ENCODE measurements at regions not wholly inside any gene's neighbourhood (a gene's known extent, or its start where the extent isn't known, plus 50 kb on each side); places are given as distances from the start of the nearest gene placed in this dataset.

DNA sequence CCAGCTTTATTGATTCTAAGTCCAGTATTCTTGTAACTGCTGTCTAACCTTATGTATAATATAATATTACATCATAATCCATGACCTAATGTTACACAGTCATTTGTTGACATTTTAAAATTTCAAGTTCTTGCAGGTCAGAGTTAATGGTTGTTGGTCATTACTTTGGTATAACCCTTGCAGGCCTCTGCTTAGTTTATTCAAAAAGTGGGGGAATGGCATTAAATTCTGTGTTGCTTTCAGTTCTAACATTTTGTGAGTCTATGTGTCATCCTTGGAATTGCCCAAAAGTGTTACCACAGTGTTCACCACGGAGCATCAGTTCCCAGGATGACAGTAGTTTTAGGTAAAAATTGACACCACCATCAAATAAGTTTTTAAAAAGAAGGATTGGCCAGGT lies 174.8 kb upstream of the BCL6 start:
- no peak overlapping the region for H2BK20ac ChIP-seq (ENCODE audit: low read depth, low read length)
- no CpG with 5 or more reads among the region's 1 CpG for WGBS, 2 experiments (ENCODE audit: extremely low coverage in 2 of 2, insufficient read length in 1 of 2)
- in situ Hi-C loops (cut with MboI; ENCODE audit: low sequenced_read_pairs) (no loop called here), intact Hi-C loops (cut with micrococcal nuclease) (no loop called here), dilution Hi-C loops (cut with HindIII; ENCODE audit: low sequenced_read_pairs, unreplicated experiment) (no loop called here)
- H3K36me3 ChIP-seq (ENCODE audit: control insufficient read depth, insufficient read depth, low read length), result no peaks in the 10 kb centered on the region
- peak overlapping the region; percentile 42; the same call in 1 of the 2 replicates for H3K4me2 ChIP-seq (ENCODE audit: low read depth, low read length)
- no peak overlapping the region for H2BK5ac ChIP-seq (ENCODE audit: low read depth, low read length, poor library complexity, severe bottlenecking)
- H4K91ac ChIP-seq (ENCODE audit: insufficient read depth, low read depth, low read length), result no peak overlapping the region
- H2BK15ac ChIP-seq (ENCODE audit: low read depth, low read length), result no peak overlapping the region
- no peak overlapping the region for H2AFZ ChIP-seq (replicated peaks; ENCODE audit: low read length, poor library complexity)
- POLR2A ChIA-PET (ENCODE audit: unreplicated experiment), result no interaction called here
- H3K9me1 ChIP-seq (ENCODE audit: insufficient read depth, low read length), result 0 out of 2 replicates have a peak, but pooled peaks cover 3% of the 10 kb centered on the region
- H3K27me3 ChIP-seq (ENCODE audit: control insufficient read depth, insufficient read depth, low read length), result no peaks in the 10 kb centered on the region
- no peak overlapping the region for H3K14ac ChIP-seq (replicated peaks; ENCODE audit: low read depth, low read length)
- no peak overlapping the region for H3K9ac ChIP-seq (ENCODE audit: low read depth, low read length)
- H4K8ac ChIP-seq (ENCODE audit: low read depth in 2 of 2, low read length in 2 of 2), result no peak overlapping the region
- H4K5ac ChIP-seq (ENCODE audit: low read depth, low read length), result no peak overlapping the region
- H3K79me1 ChIP-seq (ENCODE audit: low read depth in 1 of 2, low read length in 2 of 2), result no peaks in the 10 kb centered on the region
- CTCF ChIA-PET, result no interaction called here
- H3K18ac ChIP-seq (ENCODE audit: low read depth, low read length), result no peak overlapping the region
- BruUV-seq (replicated peaks), result no TSS peak
- no peak overlapping the region for H3K23ac ChIP-seq (ENCODE audit: low read depth, low read length)
- H3K9me3 ChIP-seq (ENCODE audit: control insufficient read depth, insufficient read depth, low read length), result 0 out of 2 replicates have a peak, but pooled peaks cover 3% of the 10 kb centered on the region
- no peak overlapping the region for H3K27ac ChIP-seq (ENCODE audit: insufficient read depth, low read length)
- H2AK9ac ChIP-seq (replicated peaks; ENCODE audit: low read depth, low read length, poor library complexity), result no peak overlapping the region
- no peak overlapping the region for H3K56ac ChIP-seq (ENCODE audit: extremely low read depth, insufficient read depth, low read length)
- DNase-seq (peak; percentile 78), ATAC-seq (ENCODE audit: low read depth) (peak; percentile 52)
- H3K4ac ChIP-seq (ENCODE audit: low read depth, low read length), result no peak overlapping the region
- no peak overlapping the region for H3K4me3 ChIP-seq (ENCODE audit: insufficient read depth, low read depth, low read length)
- no peak overlapping the region for H2AK5ac ChIP-seq (ENCODE audit: low read depth, low read length)
- no peaks in the 10 kb centered on the region for H4K20me1 ChIP-seq (ENCODE audit: insufficient read depth, low read length)
- peaks cover 23% of the 10 kb centered on the region for H3K4me1 ChIP-seq (ENCODE audit: control insufficient read depth, insufficient read depth, low read length)
- no peak overlapping the region for H2BK120ac ChIP-seq (ENCODE audit: low read depth, low read length)
- TF ChIP-seq CTCF (conservative IDR thresholded peaks at IDR 0.05; ENCODE audit: low read depth, low read length) (no peak), CEBPB (IDR thresholded peaks at IDR 0.05; ENCODE audit: low read depth, low read length) (peak; percentile 52), RCOR1 (IDR thresholded peaks at IDR 0.05; ENCODE audit: insufficient replicate concordance, low read length) (no peak)

Data from IMR-90 (cell line).